HCT116 (cell line): ENCODE measurements at regions not wholly inside any gene's neighbourhood (a gene's known extent, or its start where the extent isn't known, plus 50 kb on each side); places are given as distances from the start of the nearest gene placed in this dataset.

Source experiments
- ATAC-seq: fragments of 200-7000 bp; cut with Tn5 transposase; 2 replicates; pipeline ENCODE4 v1.9.1; 2020; ENCODE audit warnings: mild to moderate bottlenecking, moderate library complexity
- BruUV-seq: library from RNA; stranded (reverse); fragments of 400-500 nt; replicated peaks from 2 replicates; lab custom pipeline; 2021; lab: Mats Ljungman, UMichigan
- CTCF ChIA-PET: fragments of 300-600 bp; sonication (Branson Sonifier 250); formaldehyde crosslinking; loops from one replicate; lab custom pipeline; 2021; ENCODE audit warnings: antibody characterized with exemption; lab: Charles Lee
- POLR2A ChIA-PET: fragments of 300-600, 350-600 bp; sonication (Branson Sonifier 250); formaldehyde crosslinking; loops from one replicate; lab custom pipeline; 2021; ENCODE audit warnings: antibody characterized with exemption; lab: Charles Lee
- RAD21 ChIA-PET, 2 experiments: fragments of 300-600 bp; sonication (Branson Sonifier 250); formaldehyde crosslinking; loops; one replicate each; lab custom pipeline; 2023; ENCODE audit warnings: low total read pairs in 2 of 2; ENCODE audit not compliant: uncharacterized antibody in 2 of 2, unreplicated experiment in 2 of 2, low non-redundant PET in 1 of 2; lab: Charles Lee
- DNase-seq: peaks from one replicate; pipeline ENCODE4 v3.0.0-alpha.2; 2010; ENCODE audit warnings: low read depth, low spot score
- H2AFZ ChIP-seq: fragments of 200-600 bp; shearing (Covaris generic), sonication (generic); 2 replicates; pipeline ENCODE4 v1.6.1; 2017; ENCODE audit warnings: low read depth, mixed run types, mixed read lengths, antibody characterized with exemption, low read length; ENCODE audit not compliant: poor library complexity, severe bottlenecking
- H3K27ac ChIP-seq: 2 replicates; pipeline ENCODE4 v1.5.1; 2012; ENCODE audit warnings: low read depth, low read length
- H3K27me3 ChIP-seq: fragments of 200-600 bp; sonication (generic); 2 replicates; pipeline ENCODE4 v1.6.1; 2016; ENCODE audit warnings: mixed run types, low read length, mixed read lengths; ENCODE audit not compliant: insufficient read depth
- H3K36me3 ChIP-seq, 2 experiments: fragments of 200-500 bp in 1 of 2; fragments of 200-600 bp in 1 of 2; sonication (Bioruptor generic) in 1 of 2; sonication (generic) in 1 of 2; 2 replicates each; pipeline versions ENCODE4 v1.5.1 to v1.6.1; 2014 to 2016; ENCODE audit warnings: low read length in 2 of 2, inconsistent platforms in 1 of 2, mixed read lengths in 1 of 2, mixed run types in 1 of 2; ENCODE audit not compliant: insufficient read depth in 2 of 2, control insufficient read depth in 1 of 2
- H3K4me1 ChIP-seq, 2 experiments: fragments of 200-600 bp in 1 of 2; sonication (generic) in 1 of 2; 2 replicates each; pipeline versions ENCODE4 v1.5.1 to v1.6.1; 2012 to 2017; ENCODE audit warnings: low read length in 2 of 2, inconsistent platforms in 1 of 2, mild to moderate bottlenecking in 1 of 2, mixed read lengths in 1 of 2, mixed run types in 1 of 2, moderate library complexity in 1 of 2; ENCODE audit not compliant: insufficient read depth in 2 of 2, control insufficient read depth in 1 of 2
- H3K4me2 ChIP-seq: fragments of 200-600 bp; sonication (generic); 2 replicates; pipeline ENCODE4 v1.6.1; 2017; ENCODE audit warnings: mixed run types, low read length, mixed read lengths
- H3K4me3 ChIP-seq, 2 experiments: fragments of 200-600 bp in 1 of 2; sonication (generic) in 1 of 2; replicated peaks in 1 of 2; 2 replicates each; pipeline ENCODE4 v1.5.1; 2011 to 2016; ENCODE audit warnings: low read length in 2 of 2, control low read depth in 1 of 2, low read depth in 1 of 2, mild to moderate bottlenecking in 1 of 2, mixed read lengths in 1 of 2, mixed run types in 1 of 2
- H3K79me2 ChIP-seq: fragments of 200-600 bp; sonication (generic); 2 replicates; pipeline ENCODE4 v1.6.1; 2017; ENCODE audit warnings: mild to moderate bottlenecking, mixed run types, low read length, moderate library complexity, mixed read lengths; ENCODE audit not compliant: insufficient read depth
- H3K9ac ChIP-seq: fragments of 200-600 bp; sonication (generic); 2 replicates; pipeline ENCODE4 v1.6.1; 2016; ENCODE audit warnings: low read length, mixed read lengths
- H3K9me2 ChIP-seq: fragments of 200-600 bp; sonication (generic), shearing (Covaris generic); 2 replicates; pipeline ENCODE4 v1.6.1; 2017; ENCODE audit warnings: mixed run types, mild to moderate bottlenecking, moderate library complexity; ENCODE audit not compliant: insufficient read depth
- H3K9me3 ChIP-seq, 2 experiments: fragments of 200-500 bp in 1 of 2; fragments of 200-600 bp in 1 of 2; sonication (Bioruptor generic) in 1 of 2; sonication (generic) in 1 of 2; 2 replicates each; pipeline ENCODE4 v1.6.1; 2014 to 2017; ENCODE audit warnings: low read length in 2 of 2, mixed read lengths in 2 of 2, inconsistent platforms in 1 of 2, low read depth in 1 of 2, mild to moderate bottlenecking in 1 of 2, mixed run types in 1 of 2, moderate library complexity in 1 of 2; ENCODE audit not compliant: control insufficient read depth in 1 of 2, insufficient read depth in 1 of 2
- H4K20me1 ChIP-seq: fragments of 200-600 bp; sonication (generic), shearing (Covaris generic); 2 replicates; pipeline ENCODE4 v1.6.1; 2017; ENCODE audit warnings: mixed run types, mild to moderate bottlenecking, moderate library complexity; ENCODE audit not compliant: insufficient read depth
- CBX3 ChIP-seq: IDR thresholded peaks from 2 replicates; pipeline ENCODE4 v1.6.1; 2012; ENCODE audit warnings: low read depth
- EGR1 ChIP-seq: IDR thresholded peaks from 2 replicates; pipeline ENCODE4 v1.6.1; 2012; ENCODE audit warnings: low read depth
- ELF1 ChIP-seq: IDR thresholded peaks from 2 replicates; pipeline ENCODE4 v1.6.1; 2012; ENCODE audit warnings: low read depth, borderline replicate concordance
- EZH2phosphoT487 ChIP-seq: fragments of 200-600 bp; IDR thresholded peaks from 2 replicates; pipeline ENCODE4 v1.6.1; 2018; ENCODE audit warnings: antibody characterized with exemption, borderline replicate concordance
- JUND ChIP-seq: IDR thresholded peaks from 2 replicates; pipeline ENCODE4 v1.6.1; 2012
- POLR2AphosphoS5 ChIP-seq: IDR thresholded peaks from 2 replicates; pipeline ENCODE4 v1.6.1; 2011; ENCODE audit warnings: mild to moderate bottlenecking, low read depth, low read length, moderate library complexity
- RAD21 ChIP-seq: IDR thresholded peaks from 2 replicates; pipeline ENCODE4 v1.6.1; 2012; ENCODE audit warnings: low read depth, mild to moderate bottlenecking
- SP1 ChIP-seq: IDR thresholded peaks from 2 replicates; pipeline ENCODE4 v1.6.1; 2012; ENCODE audit warnings: low read depth
- SRF ChIP-seq: IDR thresholded peaks from 2 replicates; pipeline ENCODE4 v1.6.1; 2012; ENCODE audit warnings: low read depth
- TCF7L2 ChIP-seq: IDR thresholded peaks from 2 replicates; pipeline ENCODE4 v1.7.0; 2011; ENCODE audit warnings: borderline replicate concordance, inconsistent platforms; ENCODE audit not compliant: insufficient read depth, insufficient read length; ENCODE audit errors: extremely low read depth
- ZBTB33 ChIP-seq: IDR thresholded peaks from 2 replicates; pipeline ENCODE4 v1.6.1; 2011; ENCODE audit warnings: mild to moderate bottlenecking, low read length, moderate library complexity; ENCODE audit not compliant: insufficient replicate concordance; ENCODE audit errors: extremely low read depth
- ZNF274 ChIP-seq: fragments of 200-500 bp; sonication (Bioruptor generic); IDR thresholded peaks from 2 replicates; pipeline ENCODE4 v1.6.1; 2014; ENCODE audit warnings: mild to moderate bottlenecking, low read depth, low read length, inconsistent platforms
- intact Hi-C: fragments of 100-400 bp; cut with micrococcal nuclease; formaldehyde crosslinking; loops from 2 replicates; pipeline ENCODE4 v1.10.0; 2022
- TF ChIP-seq, protein P1 (sequence below), 3 experiments: fragments of 200-600 bp in 1 of 3; sonication (generic) in 1 of 3; IDR thresholded peaks in 2 of 3; conservative IDR thresholded peaks in 1 of 3; 2 replicates each; pipeline ENCODE4 v1.5.1; 2012 to 2017; ENCODE audit warnings: low read depth in 2 of 3, low read length in 2 of 3, antibody characterized with exemption in 1 of 3, borderline replicate concordance in 1 of 3, control low read depth in 1 of 3, mild to moderate bottlenecking in 1 of 3, mixed read lengths in 1 of 3, mixed run types in 1 of 3, moderate library complexity in 1 of 3; ENCODE audit not compliant: insufficient read depth in 1 of 3
- TF ChIP-seq, protein P2 (sequence below): IDR thresholded peaks from 2 replicates; pipeline ENCODE4 v1.6.1; 2012; ENCODE audit warnings: low read depth

- no peak for TF ChIP-seq EGR1
- TF ChIP-seq TCF7L2, result no peak
- TF ChIP-seq ELF1, result no peak
- TF ChIP-seq, protein P1, sequence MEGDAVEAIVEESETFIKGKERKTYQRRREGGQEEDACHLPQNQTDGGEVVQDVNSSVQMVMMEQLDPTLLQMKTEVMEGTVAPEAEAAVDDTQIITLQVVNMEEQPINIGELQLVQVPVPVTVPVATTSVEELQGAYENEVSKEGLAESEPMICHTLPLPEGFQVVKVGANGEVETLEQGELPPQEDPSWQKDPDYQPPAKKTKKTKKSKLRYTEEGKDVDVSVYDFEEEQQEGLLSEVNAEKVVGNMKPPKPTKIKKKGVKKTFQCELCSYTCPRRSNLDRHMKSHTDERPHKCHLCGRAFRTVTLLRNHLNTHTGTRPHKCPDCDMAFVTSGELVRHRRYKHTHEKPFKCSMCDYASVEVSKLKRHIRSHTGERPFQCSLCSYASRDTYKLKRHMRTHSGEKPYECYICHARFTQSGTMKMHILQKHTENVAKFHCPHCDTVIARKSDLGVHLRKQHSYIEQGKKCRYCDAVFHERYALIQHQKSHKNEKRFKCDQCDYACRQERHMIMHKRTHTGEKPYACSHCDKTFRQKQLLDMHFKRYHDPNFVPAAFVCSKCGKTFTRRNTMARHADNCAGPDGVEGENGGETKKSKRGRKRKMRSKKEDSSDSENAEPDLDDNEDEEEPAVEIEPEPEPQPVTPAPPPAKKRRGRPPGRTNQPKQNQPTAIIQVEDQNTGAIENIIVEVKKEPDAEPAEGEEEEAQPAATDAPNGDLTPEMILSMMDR (IDR thresholded peaks at IDR 0.05 in 2 of 3, conservative IDR thresholded peaks at IDR 0.05 in 1 of 3; ENCODE audit: borderline replicate concordance in 1 of 3, insufficient read depth in 1 of 3, low read depth in 2 of 3, low read length in 2 of 3), result no peak
Observed at GRCh38 chr3:177916461-177916860, 619.8 kb upstream of the KCNMB2 start (continued).

- Histone ChIP-seq H4K20me1 (no peaks in the 10 kb centered on the region), H3K79me2 (no peaks in the 10 kb centered on the region), H3K36me3 (no peaks in the 10 kb centered on the region), H3K27me3 (no peaks in the 10 kb centered on the region), H3K4me2 (no peak overlapping the region), H3K9ac (no peak overlapping the region), H3K9me3 (no peaks in the 10 kb centered on the region), H3K27ac (no peak overlapping the region), H3K4me1 (no peaks in the 10 kb centered on the region), H3K4me3 (no peak overlapping the region), H2AFZ (no peak overlapping the region), H3K9me2 (no peaks in the 10 kb centered on the region)
- POLR2A ChIA-PET, result no interaction called here
- DNase-seq, result no peak
- CTCF ChIA-PET, result no interaction called here
- intact Hi-C loops, result no loop called here
- no peak for ATAC-seq
- RAD21 ChIA-PET, result no interaction called here
- BruUV-seq, result no TSS peak
- TF ChIP-seq JUND (no peak), ZBTB33 (no peak), POLR2AphosphoS5 (no peak), ZNF274 (no peak), SP1 (no peak), EZH2phosphoT487 (no peak), RAD21 (no peak), SRF (no peak), CBX3 (no peak), ELF1 (no peak)
- TF ChIP-seq, protein P1 (IDR thresholded peaks at IDR 0.05 in 2 of 3, conservative IDR thresholded peaks at IDR 0.05 in 1 of 3; ENCODE audit: borderline replicate concordance in 1 of 3, insufficient read depth in 1 of 3, low read depth in 2 of 3, low read length in 2 of 3), result no peak
- TF ChIP-seq, protein P2, sequence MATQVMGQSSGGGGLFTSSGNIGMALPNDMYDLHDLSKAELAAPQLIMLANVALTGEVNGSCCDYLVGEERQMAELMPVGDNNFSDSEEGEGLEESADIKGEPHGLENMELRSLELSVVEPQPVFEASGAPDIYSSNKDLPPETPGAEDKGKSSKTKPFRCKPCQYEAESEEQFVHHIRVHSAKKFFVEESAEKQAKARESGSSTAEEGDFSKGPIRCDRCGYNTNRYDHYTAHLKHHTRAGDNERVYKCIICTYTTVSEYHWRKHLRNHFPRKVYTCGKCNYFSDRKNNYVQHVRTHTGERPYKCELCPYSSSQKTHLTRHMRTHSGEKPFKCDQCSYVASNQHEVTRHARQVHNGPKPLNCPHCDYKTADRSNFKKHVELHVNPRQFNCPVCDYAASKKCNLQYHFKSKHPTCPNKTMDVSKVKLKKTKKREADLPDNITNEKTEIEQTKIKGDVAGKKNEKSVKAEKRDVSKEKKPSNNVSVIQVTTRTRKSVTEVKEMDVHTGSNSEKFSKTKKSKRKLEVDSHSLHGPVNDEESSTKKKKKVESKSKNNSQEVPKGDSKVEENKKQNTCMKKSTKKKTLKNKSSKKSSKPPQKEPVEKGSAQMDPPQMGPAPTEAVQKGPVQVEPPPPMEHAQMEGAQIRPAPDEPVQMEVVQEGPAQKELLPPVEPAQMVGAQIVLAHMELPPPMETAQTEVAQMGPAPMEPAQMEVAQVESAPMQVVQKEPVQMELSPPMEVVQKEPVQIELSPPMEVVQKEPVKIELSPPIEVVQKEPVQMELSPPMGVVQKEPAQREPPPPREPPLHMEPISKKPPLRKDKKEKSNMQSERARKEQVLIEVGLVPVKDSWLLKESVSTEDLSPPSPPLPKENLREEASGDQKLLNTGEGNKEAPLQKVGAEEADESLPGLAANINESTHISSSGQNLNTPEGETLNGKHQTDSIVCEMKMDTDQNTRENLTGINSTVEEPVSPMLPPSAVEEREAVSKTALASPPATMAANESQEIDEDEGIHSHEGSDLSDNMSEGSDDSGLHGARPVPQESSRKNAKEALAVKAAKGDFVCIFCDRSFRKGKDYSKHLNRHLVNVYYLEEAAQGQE, result no peak
Observed at GRCh38 chr3:177917234-177917861, 618.9 kb upstream of the KCNMB2 start.
